HepG2 (cell line): ENCODE measurements at regions not wholly inside any gene's neighbourhood (a gene's known extent, or its start where the extent isn't known, plus 50 kb on each side); places are given as distances from the start of the nearest gene placed in this dataset.

Experiments used
- ATAC-seq: fragments of 200-7000 bp; cut with Tn5 transposase; 3 replicates; pipeline ENCODE4 v1.9.1; 2020; ENCODE audit warnings: mild to moderate bottlenecking, moderate library complexity
- BruUV-seq: library from RNA; stranded (reverse); fragments of 400-500 nt; replicated peaks from 2 replicates; lab custom pipeline; 2021; lab: Mats Ljungman, UMichigan
- CTCF ChIA-PET: fragments of 300-600 bp; formaldehyde crosslinking; extraction: SDS; loops from one replicate; lab custom pipeline; 2021; ENCODE audit warnings: low total read pairs, inconsistent platforms, low intra/inter-chr PET ratio; lab: Yijun Ruan, JAX
- POLR2A ChIA-PET: fragments of 350-600 bp; sonication (Branson Sonifier 250); formaldehyde crosslinking; loops from one replicate; lab custom pipeline; 2020; ENCODE audit warnings: antibody characterized with exemption, inconsistent platforms; lab: Yijun Ruan, JAX
- DNase-seq: peaks from one replicate; pipeline ENCODE4 v3.0.0-alpha.2; 2015; ENCODE audit warnings: low spot score
- FAIRE-seq: peaks from 3 replicates; lab custom pipeline; 2011; peaks lifted over from hg19 to GRCh38; lab: Jason Lieb, UNC
- H2AFZ ChIP-seq: one replicate; pipeline ENCODE4 v1.6.1; 2011; ENCODE audit warnings: low read length, inconsistent platforms
- H3K27ac ChIP-seq: fragments of 300-600 bp; 3 replicates; pipeline ENCODE4 v1.8.0; 2011; ENCODE audit warnings: mixed run types, mild to moderate bottlenecking, mixed read lengths, low read length, inconsistent platforms; ENCODE audit not compliant: insufficient read depth; ENCODE audit errors: extremely low read length
- H3K27me3 ChIP-seq, 2 experiments: fragments of 200-600 bp in 1 of 2; 2 replicates in 1 of 2; 3 replicates in 1 of 2; pipeline versions ENCODE4 v1.6.0 to v1.8.0; 2011; ENCODE audit warnings: low read length in 2 of 2, mild to moderate bottlenecking in 2 of 2, moderate library complexity in 2 of 2, inconsistent platforms in 1 of 2; ENCODE audit not compliant: insufficient read depth in 2 of 2, control insufficient read depth in 1 of 2
- H3K36me3 ChIP-seq, 2 experiments: fragments of 200-600 bp in 1 of 2; replicated peaks in 1 of 2; 2 replicates in 1 of 2; 3 replicates in 1 of 2; pipeline versions ENCODE4 v1.5.1 to v1.8.0; 2011; ENCODE audit warnings: low read length in 2 of 2, inconsistent platforms in 1 of 2; ENCODE audit not compliant: insufficient read depth in 2 of 2, control insufficient read depth in 1 of 2
- H3K4me1 ChIP-seq: 2 replicates; pipeline ENCODE4 v1.5.1; 2012; ENCODE audit warnings: low read length, inconsistent platforms; ENCODE audit not compliant: insufficient read depth
- H3K4me2 ChIP-seq: 2 replicates; pipeline ENCODE4 v1.6.0; 2011; ENCODE audit warnings: low read depth, low read length, inconsistent platforms
- H3K4me3 ChIP-seq, 3 experiments: fragments of 200-600 bp in 1 of 3; sonication (generic), shearing (Covaris generic) in 1 of 3; replicated peaks in 1 of 3; 2 replicates each; pipeline ENCODE4 v1.5.1; 2011 to 2016; ENCODE audit warnings: low read length in 3 of 3, inconsistent platforms in 2 of 3, low read depth in 2 of 3, mild to moderate bottlenecking in 2 of 3, control low read depth in 1 of 3, mixed read lengths in 1 of 3; ENCODE audit not compliant: insufficient read depth in 1 of 3
- H3K79me2 ChIP-seq: one replicate; pipeline ENCODE4 v1.6.1; 2011; ENCODE audit warnings: low read length, inconsistent platforms; ENCODE audit not compliant: insufficient read depth
- H3K9ac ChIP-seq: 2 replicates; pipeline ENCODE4 v1.6.0; 2011; ENCODE audit warnings: mild to moderate bottlenecking, low read depth, low read length, inconsistent platforms; ENCODE audit not compliant: insufficient read depth
- H3K9me3 ChIP-seq: 2 replicates; pipeline ENCODE4 v1.5.1; 2012; ENCODE audit warnings: mild to moderate bottlenecking, low read length
- H4K20me1 ChIP-seq: 2 replicates; pipeline ENCODE4 v1.6.0; 2011; ENCODE audit warnings: inconsistent platforms, mild to moderate bottlenecking, low read length, moderate library complexity; ENCODE audit not compliant: insufficient read depth
- ATRX ChIP-seq: sonication (generic); formaldehyde crosslinking; IDR thresholded peaks from 2 replicates; pipeline ENCODE4 v1.4.0; 2020; ENCODE audit warnings: missing genetic modification reagents, borderline replicate concordance
- EED ChIP-seq: sonication (generic); formaldehyde crosslinking; IDR thresholded peaks from 2 replicates; pipeline ENCODE4 v1.5.0; 2020; ENCODE audit warnings: mild to moderate bottlenecking, missing genetic modification reagents
- EP300 ChIP-seq, 3 experiments: sonication (generic) in 1 of 3; formaldehyde crosslinking in 1 of 3; IDR thresholded peaks; 2 replicates each; pipeline versions ENCODE4 v1.5.1 to v1.6.1; 2011 to 2020; ENCODE audit warnings: low read depth in 2 of 3, low read length in 2 of 3, borderline replicate concordance in 1 of 3, improper control_type of control experiment in 1 of 3, mild to moderate bottlenecking in 1 of 3, missing genetic modification reagents in 1 of 3, moderate library complexity in 1 of 3
- HOXA7 ChIP-seq: sonication (generic); formaldehyde crosslinking; IDR thresholded peaks from 2 replicates; pipeline ENCODE4 v1.8.1; 2022; ENCODE audit warnings: mild to moderate bottlenecking, missing genetic modification reagents, moderate library complexity
- JUNB ChIP-seq: sonication (generic); formaldehyde crosslinking; IDR thresholded peaks from 2 replicates; pipeline ENCODE4 v1.8.0; 2022; ENCODE audit warnings: missing genetic modification reagents, mild to moderate bottlenecking, borderline replicate concordance
- MED8 ChIP-seq: sonication (generic); formaldehyde crosslinking; IDR thresholded peaks from 2 replicates; pipeline ENCODE4 v1.8.1; 2023; ENCODE audit warnings: mild to moderate bottlenecking, missing genetic modification reagents; ENCODE audit not compliant: insufficient replicate concordance
- MEIS2 ChIP-seq: sonication (generic); formaldehyde crosslinking; IDR thresholded peaks from 2 replicates; pipeline ENCODE4 v1.9.0; 2021; ENCODE audit warnings: mild to moderate bottlenecking, missing genetic modification reagents
- NFRKB ChIP-seq: fragments of 450-650 bp; IDR thresholded peaks from 2 replicates; pipeline ENCODE4 v1.6.1; 2017
- NRL ChIP-seq: sonication (generic); formaldehyde crosslinking; IDR thresholded peaks from 2 replicates; pipeline ENCODE4 v1.5.0; 2020; ENCODE audit warnings: missing genetic modification reagents, mild to moderate bottlenecking, moderate library complexity, borderline replicate concordance
- POLR2A ChIP-seq, 2 experiments: IDR thresholded peaks; 2 replicates each; pipeline ENCODE4 v1.6.1; 2011; ENCODE audit warnings: low read depth in 2 of 2, low read length in 2 of 2, mild to moderate bottlenecking in 1 of 2, moderate library complexity in 1 of 2; ENCODE audit not compliant: insufficient read depth in 1 of 2
- ZNF225 ChIP-seq: sonication (generic); formaldehyde crosslinking; IDR thresholded peaks from 2 replicates; pipeline ENCODE4 v1.4.0; 2020; ENCODE audit warnings: mild to moderate bottlenecking, missing genetic modification reagents
- ZNF501 ChIP-seq: sonication (generic); formaldehyde crosslinking; IDR thresholded peaks from 2 replicates; pipeline ENCODE4 v1.5.1; 2020; ENCODE audit warnings: mild to moderate bottlenecking, moderate library complexity, missing genetic modification reagents
- ZNF562 ChIP-seq: sonication (generic); formaldehyde crosslinking; IDR thresholded peaks from 2 replicates; pipeline ENCODE4 v1.8.0; 2022; ENCODE audit warnings: missing genetic modification reagents, borderline replicate concordance
- ZNF841 ChIP-seq: sonication (generic); formaldehyde crosslinking; IDR thresholded peaks from 2 replicates; pipeline ENCODE4 v1.8.1; 2023; ENCODE audit warnings: missing genetic modification reagents, borderline replicate concordance
- WGBS: methylation state at CpG from one replicate; pipeline ENCODE4 v1.1.6; 2017; ENCODE audit warnings: low lambda C conversion rate; 5-methylcytosine and 5-hydroxymethylcytosine counted together
- in situ Hi-C: cut with HindIII; loops from 2 replicates; pipeline ENCODE4 v1.10.0; 2017; ENCODE audit warnings: low pct_unique_long_range_greater_than_20kb; ENCODE audit not compliant: extremely low pct_ligation_motif_present
- intact Hi-C: fragments of 100-400 bp; cut with micrococcal nuclease; formaldehyde crosslinking; loops from one replicate; pipeline ENCODE4 v1.10.0; 2022; ENCODE audit not compliant: unreplicated experiment
- TF ChIP-seq, protein P1 (sequence below): sonication (generic); formaldehyde crosslinking; IDR thresholded peaks from 2 replicates; pipeline ENCODE4 v1.4.0; 2020; ENCODE audit warnings: mild to moderate bottlenecking, missing genetic modification reagents

DNA sequence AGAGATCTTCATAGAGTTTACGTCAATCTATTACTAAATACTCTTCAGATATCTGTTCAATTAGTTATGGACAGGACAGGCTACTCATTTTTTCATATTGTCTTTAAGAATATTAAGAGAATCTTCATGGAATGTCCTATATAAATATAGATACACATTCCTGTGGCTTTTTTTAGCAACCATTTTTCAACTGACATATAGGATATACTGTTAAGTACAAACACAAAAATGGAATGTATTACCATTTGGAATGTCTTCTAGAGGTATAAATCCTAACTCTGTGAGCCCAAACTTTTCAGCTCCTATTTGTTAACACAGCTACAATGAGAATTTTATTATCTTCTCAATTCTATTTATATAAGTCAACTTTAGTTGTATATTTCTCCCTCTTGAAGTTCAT is 239.6 kb upstream of the DEFB112 start (continued):
- no peak for TF ChIP-seq NRL (CRISPR knock-in tag)
- TF ChIP-seq ZNF225 (CRISPR knock-in tag) = no peak
- TF ChIP-seq MED8 = no peak

DNA sequence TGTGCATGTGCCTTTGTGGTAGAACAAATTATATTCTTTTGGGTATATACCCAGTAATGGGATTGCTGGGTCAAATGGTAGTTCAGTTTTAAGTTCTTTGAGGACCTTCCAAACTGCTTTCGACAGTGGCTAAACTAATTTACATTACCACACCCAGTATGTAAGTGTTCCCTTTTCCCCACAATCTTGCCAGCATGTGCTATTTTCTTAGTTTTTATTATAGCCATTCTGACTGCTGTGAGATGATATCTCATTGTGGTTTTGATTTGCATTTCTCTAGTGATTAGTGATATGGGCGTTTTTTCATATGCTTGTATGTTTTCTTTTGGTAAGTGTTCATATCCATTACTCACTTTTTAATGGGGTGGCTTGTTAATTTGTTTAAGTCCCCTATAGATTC is 251.6 kb upstream of the DEFB112 start:
- no peak for ATAC-seq
- Histone ChIP-seq H3K4me3 (no peak overlapping the region), H3K4me1 (no peaks in the 10 kb centered on the region), H3K27ac (no peak overlapping the region), H3K27me3 (no peaks in the 10 kb centered on the region), H3K9me3 (no peaks in the 10 kb centered on the region), H3K4me2 (no peak overlapping the region), H3K79me2 (no peaks in the 10 kb centered on the region), H3K36me3 (no peaks in the 10 kb centered on the region), H4K20me1 (no peaks in the 10 kb centered on the region), H3K9ac (no peak overlapping the region), H2AFZ (no peak overlapping the region)
- CTCF ChIA-PET = no interaction called here
- DNase-seq = no peak
- intact Hi-C loops = no loop called here
- in situ Hi-C loops = no loop called here
- WGBS = 0% methylated on average over 2 of the region's 2 CpGs
- no TSS peak for BruUV-seq
- TF ChIP-seq, protein P1, sequence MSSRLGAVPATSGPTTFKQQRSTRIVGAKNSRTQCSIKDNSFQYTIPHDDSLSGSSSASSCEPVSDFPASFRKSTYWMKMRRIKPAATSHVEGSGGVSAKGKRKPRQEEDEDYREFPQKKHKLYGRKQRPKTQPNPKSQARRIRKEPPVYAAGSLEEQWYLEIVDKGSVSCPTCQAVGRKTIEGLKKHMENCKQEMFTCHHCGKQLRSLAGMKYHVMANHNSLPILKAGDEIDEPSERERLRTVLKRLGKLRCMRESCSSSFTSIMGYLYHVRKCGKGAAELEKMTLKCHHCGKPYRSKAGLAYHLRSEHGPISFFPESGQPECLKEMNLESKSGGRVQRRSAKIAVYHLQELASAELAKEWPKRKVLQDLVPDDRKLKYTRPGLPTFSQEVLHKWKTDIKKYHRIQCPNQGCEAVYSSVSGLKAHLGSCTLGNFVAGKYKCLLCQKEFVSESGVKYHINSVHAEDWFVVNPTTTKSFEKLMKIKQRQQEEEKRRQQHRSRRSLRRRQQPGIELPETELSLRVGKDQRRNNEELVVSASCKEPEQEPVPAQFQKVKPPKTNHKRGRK = no peak
- no peak for TF ChIP-seq ZNF841 (CRISPR knock-in tag)
- no peak for TF ChIP-seq EP300 (IDR thresholded peaks at IDR 0.05; ENCODE audit: low read depth in 2 of 2, low read length in 2 of 2)
- no peak for TF ChIP-seq EP300 (CRISPR knock-in tag; IDR thresholded peaks at IDR 0.05; ENCODE audit: borderline replicate concordance)
- TF ChIP-seq ATRX (CRISPR knock-in tag) = no peak
- no peak for TF ChIP-seq JUNB (CRISPR knock-in tag)
- no peak for TF ChIP-seq ZNF501
- TF ChIP-seq HOXA7 (CRISPR knock-in tag) = no peak
- no peak for TF ChIP-seq POLR2A (IDR thresholded peaks at IDR 0.05; ENCODE audit: insufficient read depth in 1 of 2, low read depth in 2 of 2, low read length in 2 of 2)
- no peak for TF ChIP-seq NFRKB
- TF ChIP-seq EED (CRISPR knock-in tag) = no peak
- no peak for TF ChIP-seq MEIS2 (CRISPR knock-in tag)
- TF ChIP-seq ZNF562 = no peak
- POLR2A ChIA-PET = no interaction called here
- FAIRE-seq = no peak
